Natural killer cell treated with Interleukin-12 subunit alpha and Interleukin-12 subunit beta and Interleukin-15 and Interleukin-18, amount 100 ng/mL, for 72 hours (primary cell): ENCODE measurements at regions not wholly inside any gene's neighbourhood (a gene's known extent, or its start where the extent isn't known, plus 50 kb on each side); places are given as distances from the start of the nearest gene placed in this dataset.

Source experiments
- ATAC-seq, 2 donors: fragments of 150-1000 bp; cut with Tn5 transposase in 1 of 2; sonication (Bioruptor Pico), chemical (Tn5 transposase) in 1 of 2; 2 replicates each; pipeline ENCODE4 v1.10.0; 2021
- DNase-seq: peaks from one replicate; pipeline ENCODE4 v3.0.0; 2022; ENCODE audit warnings: low spot score
- H3K27ac Mint-ChIP-seq, 2 donors: 1 replicate in 1 of 2; 2 replicates in 1 of 2; pipeline ENCODE4 v1.8.0; 2022; ENCODE audit warnings: mixed read lengths in 2 of 2, mild to moderate bottlenecking in 1 of 2, moderate library complexity in 1 of 2
- H3K27me3 Mint-ChIP-seq, 2 donors: 1 replicate in 1 of 2; 2 replicates in 1 of 2; pipeline ENCODE4 v1.8.0; 2022; ENCODE audit warnings: mixed read lengths in 2 of 2
- H3K36me3 Mint-ChIP-seq: one replicate; pipeline ENCODE4 v1.8.0; 2022; ENCODE audit warnings: mixed read lengths
- H3K4me1 Mint-ChIP-seq, 2 donors: 1 replicate in 1 of 2; 2 replicates in 1 of 2; pipeline ENCODE4 v1.8.0; 2022; ENCODE audit warnings: low read depth in 2 of 2, mixed read lengths in 2 of 2, mild to moderate bottlenecking in 1 of 2
- H3K4me3 Mint-ChIP-seq: one replicate; pipeline ENCODE4 v1.8.0; 2022; ENCODE audit warnings: mixed read lengths
- H3K9me3 Mint-ChIP-seq: 2 replicates; pipeline ENCODE4 v1.8.0; 2022; ENCODE audit warnings: mixed read lengths

- no peak for ATAC-seq
These were observed 143.6 kb upstream of the EPHA4 start for GRCh38 chr2:221715523-221716247.

GRCh38 chr2:221710744-221711143, 138.6 kb upstream of the EPHA4 start:
- ATAC-seq (no peak), DNase-seq (no peak)
- peaks cover 0 to 7% of the 10 kb centered on the region in 2 donors for H3K27me3 Mint-ChIP-seq
- H3K4me1 Mint-ChIP-seq: no peaks in the 10 kb centered on the region
- no peak overlapping the region for H3K27ac Mint-ChIP-seq
- no peaks in the 10 kb centered on the region for H3K36me3 Mint-ChIP-seq
- H3K9me3 Mint-ChIP-seq: peaks cover 3% of the 10 kb centered on the region
- H3K4me3 Mint-ChIP-seq: no peak overlapping the region

More at GRCh38 chr2:221715523-221716247, 143.6 kb upstream of the EPHA4 start:
- H3K9me3 Mint-ChIP-seq: peaks cover 7% of the 10 kb centered on the region
- no peaks in the 10 kb centered on the region for H3K27me3 Mint-ChIP-seq
- DNase-seq: no peak
- no peak overlapping the region for H3K4me3 Mint-ChIP-seq
- no peaks in the 10 kb centered on the region for H3K36me3 Mint-ChIP-seq
- no peaks in the 10 kb centered on the region for H3K4me1 Mint-ChIP-seq
- no peak overlapping the region for H3K27ac Mint-ChIP-seq

- no peak overlapping the region for H3K4me3 Mint-ChIP-seq
- no peaks in the 10 kb centered on the region for H3K36me3 Mint-ChIP-seq
- DNase-seq (no peak), ATAC-seq (no peak)
- H3K9me3 Mint-ChIP-seq: no peaks in the 10 kb centered on the region
- no peaks in the 10 kb centered on the region for H3K4me1 Mint-ChIP-seq
- no peak overlapping the region for H3K27ac Mint-ChIP-seq
- H3K27me3 Mint-ChIP-seq: peaks cover 0 to 7% of the 10 kb centered on the region in 2 donors
These were observed 136.8 kb upstream of the EPHA4 start for GRCh38 chr2:221708902-221709301.

- Mint-ChIP-seq H3K4me1 (no peaks in the 10 kb centered on the region), H3K27me3 (peaks cover 0 to 7% of the 10 kb centered on the region in 2 donors), H3K36me3 (no peaks in the 10 kb centered on the region), H3K4me3 (no peak overlapping the region), H3K27ac (no peak overlapping the region), H3K9me3 (no peaks in the 10 kb centered on the region)
- no peak for ATAC-seq
- DNase-seq: no peak
These were observed 133.2 kb upstream of the EPHA4 start for GRCh38 chr2:221705185-221705877.

GRCh38 chr2:221704442-221704841, 132.3 kb upstream of the EPHA4 start:
- peaks cover 0 to 7% of the 10 kb centered on the region in 2 donors for H3K27me3 Mint-ChIP-seq
- no peak for DNase-seq
- no peak overlapping the region for H3K27ac Mint-ChIP-seq
- no peaks in the 10 kb centered on the region for H3K36me3 Mint-ChIP-seq
- H3K9me3 Mint-ChIP-seq: no peaks in the 10 kb centered on the region
- no peak for ATAC-seq
- no peak overlapping the region for H3K4me3 Mint-ChIP-seq
- no peaks in the 10 kb centered on the region for H3K4me1 Mint-ChIP-seq

- DNase-seq (no peak), ATAC-seq (no peak)
- Mint-ChIP-seq H3K27me3 (no peaks in the 10 kb centered on the region), H3K4me3 (no peak overlapping the region), H3K9me3 (no peaks in the 10 kb centered on the region), H3K4me1 (no peaks in the 10 kb centered on the region), H3K27ac (no peak overlapping the region), H3K36me3 (no peaks in the 10 kb centered on the region)
These were observed 121.3 kb upstream of the EPHA4 start for GRCh38 chr2:221693365-221693764.

- Mint-ChIP-seq H3K27me3 (no peaks in the 10 kb centered on the region), H3K4me1 (no peaks in the 10 kb centered on the region), H3K36me3 (no peaks in the 10 kb centered on the region), H3K27ac (no peak overlapping the region), H3K4me3 (no peak overlapping the region), H3K9me3 (no peaks in the 10 kb centered on the region)
- ATAC-seq (no peak), DNase-seq (no peak)
These were observed 119.5 kb upstream of the EPHA4 start for GRCh38 chr2:221691571-221691970.

- DNase-seq (no peak), ATAC-seq (no peak)
- Mint-ChIP-seq H3K9me3 (no peaks in the 10 kb centered on the region), H3K27ac (no peak overlapping the region), H3K27me3 (no peaks in the 10 kb centered on the region), H3K36me3 (no peaks in the 10 kb centered on the region), H3K4me3 (no peak overlapping the region), H3K4me1 (no peaks in the 10 kb centered on the region)
These were observed 117.0 kb upstream of the EPHA4 start for GRCh38 chr2:221689140-221689539.

GRCh38 chr2:221680548-221680947, 108.4 kb upstream of the EPHA4 start:
- H3K27ac Mint-ChIP-seq: no peak overlapping the region
- no peak overlapping the region for H3K4me3 Mint-ChIP-seq
- DNase-seq (no peak), ATAC-seq (no peak)
- H3K36me3 Mint-ChIP-seq: no peaks in the 10 kb centered on the region
- H3K4me1 Mint-ChIP-seq: no peaks in the 10 kb centered on the region
- no peaks in the 10 kb centered on the region for H3K27me3 Mint-ChIP-seq
- H3K9me3 Mint-ChIP-seq: no peaks in the 10 kb centered on the region

- no peaks in the 10 kb centered on the region for H3K36me3 Mint-ChIP-seq
- no peaks in the 10 kb centered on the region for H3K4me1 Mint-ChIP-seq
- no peaks in the 10 kb centered on the region for H3K27me3 Mint-ChIP-seq
- no peak overlapping the region for H3K27ac Mint-ChIP-seq
- DNase-seq (no peak), ATAC-seq (no peak)
- H3K9me3 Mint-ChIP-seq: peaks cover 4% of the 10 kb centered on the region
- no peak overlapping the region for H3K4me3 Mint-ChIP-seq
These were observed 105.6 kb upstream of the EPHA4 start for GRCh38 chr2:221677688-221678087.

- DNase-seq: no peak
- H3K27me3 Mint-ChIP-seq: no peaks in the 10 kb centered on the region
- peaks cover 4% of the 10 kb centered on the region for H3K9me3 Mint-ChIP-seq
- no peak overlapping the region for H3K4me3 Mint-ChIP-seq
- no peak overlapping the region for H3K27ac Mint-ChIP-seq
- no peaks in the 10 kb centered on the region for H3K36me3 Mint-ChIP-seq
- no peaks in the 10 kb centered on the region for H3K4me1 Mint-ChIP-seq
- ATAC-seq: no peak
These were observed 104.6 kb upstream of the EPHA4 start for GRCh38 chr2:221676566-221677172.

- H3K27ac Mint-ChIP-seq: no peak overlapping the region
- H3K4me1 Mint-ChIP-seq: no peaks in the 10 kb centered on the region
- H3K36me3 Mint-ChIP-seq: no peaks in the 10 kb centered on the region
- peaks cover 4% of the 10 kb centered on the region for H3K9me3 Mint-ChIP-seq
- H3K27me3 Mint-ChIP-seq: no peaks in the 10 kb centered on the region
- DNase-seq (no peak), ATAC-seq (no peak)
- H3K4me3 Mint-ChIP-seq: no peak overlapping the region
These were observed 103.3 kb upstream of the EPHA4 start for GRCh38 chr2:221675201-221675908.

GRCh38 chr2:221674446-221674845, 102.3 kb upstream of the EPHA4 start:
- no peaks in the 10 kb centered on the region for H3K36me3 Mint-ChIP-seq
- H3K4me3 Mint-ChIP-seq: no peak overlapping the region
- H3K9me3 Mint-ChIP-seq: peaks cover 4% of the 10 kb centered on the region
- ATAC-seq (no peak), DNase-seq (no peak)
- H3K27ac Mint-ChIP-seq: no peak overlapping the region
- H3K4me1 Mint-ChIP-seq: no peaks in the 10 kb centered on the region
- no peaks in the 10 kb centered on the region for H3K27me3 Mint-ChIP-seq

GRCh38 chr2:221673248-221673647, 101.1 kb upstream of the EPHA4 start:
- H3K27me3 Mint-ChIP-seq: no peaks in the 10 kb centered on the region
- no peaks in the 10 kb centered on the region for H3K36me3 Mint-ChIP-seq
- no peak for DNase-seq
- no peaks in the 10 kb centered on the region for H3K4me1 Mint-ChIP-seq
- ATAC-seq: no peak
- peaks cover 4% of the 10 kb centered on the region for H3K9me3 Mint-ChIP-seq
- no peak overlapping the region for H3K4me3 Mint-ChIP-seq
- H3K27ac Mint-ChIP-seq: no peak overlapping the region
